Cardiac muscle cell (in vitro differentiated cells and primary cell): ENCODE measurements at regions not wholly inside any gene's neighbourhood (a gene's known extent, or its start where the extent isn't known, plus 50 kb on each side); places are given as distances from the start of the nearest gene placed in this dataset.

Experiments used
- DNase-seq, 2 donors: peaks; one replicate each; pipeline versions ENCODE4 v3.0.0 to v3.0.0-alpha.2; 2010 to 2017; ENCODE audit warnings: low read depth in 1 of 2, low spot score in 1 of 2
- H3K27ac ChIP-seq: fragments of 200-600 bp; sonication (generic); 2 replicates; pipeline ENCODE4 v1.5.1; 2016
- H3K27me3 ChIP-seq: fragments of 200-600 bp; sonication (generic); 2 replicates; pipeline ENCODE4 v1.6.0; 2016; ENCODE audit warnings: control low read depth
- H3K36me3 ChIP-seq: fragments of 200-600 bp; sonication (generic); 2 replicates; pipeline ENCODE4 v1.5.1; 2016; ENCODE audit warnings: control low read depth
- H3K4me1 ChIP-seq: fragments of 200-600 bp; sonication (generic); 2 replicates; pipeline ENCODE4 v1.8.1; 2017; ENCODE audit warnings: low read depth, mild to moderate bottlenecking, mixed run types
- H3K4me3 ChIP-seq: fragments of 200-600 bp; sonication (generic); 2 replicates; pipeline ENCODE4 v1.5.1; 2016; ENCODE audit warnings: mild to moderate bottlenecking
- H3K9me3 ChIP-seq: fragments of 200-600 bp; sonication (generic); 2 replicates; pipeline ENCODE4 v1.5.1; 2017; ENCODE audit warnings: low read depth, mild to moderate bottlenecking, control low read depth
- TF ChIP-seq, protein P1 (sequence below): IDR thresholded peaks from 2 replicates; pipeline ENCODE4 v1.5.1; 2012; ENCODE audit warnings: low read depth, mild to moderate bottlenecking, low read length

DNA sequence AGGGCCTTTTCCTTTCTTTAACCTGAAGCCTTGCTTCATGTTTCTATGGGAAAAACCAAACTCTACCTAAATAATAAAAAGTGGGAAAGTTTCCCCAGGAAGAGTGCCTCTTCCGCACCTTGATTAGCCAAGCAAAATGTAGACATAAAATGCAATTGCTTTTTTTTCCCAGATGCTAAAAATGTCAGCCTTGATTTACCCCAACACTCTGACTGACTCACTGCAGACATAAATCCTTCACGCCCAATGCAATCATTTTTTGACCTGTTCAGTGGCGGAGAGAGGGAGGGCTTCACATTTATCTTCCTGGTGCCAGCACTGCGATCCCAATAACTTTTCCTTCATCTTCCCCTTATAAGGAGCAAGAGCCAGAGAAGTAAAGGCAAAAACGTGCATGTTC, 261.5 kb downstream of the SEC16B start:
- Histone ChIP-seq H3K4me1 (no peaks in the 10 kb centered on the region), H3K9me3 (no peaks in the 10 kb centered on the region), H3K27ac (no peak overlapping the region), H3K4me3 (no peak overlapping the region), H3K36me3 (no peaks in the 10 kb centered on the region), H3K27me3 (peaks cover 5% of the 10 kb centered on the region)
- DNase-seq, result no peak
- TF ChIP-seq, protein P1, sequence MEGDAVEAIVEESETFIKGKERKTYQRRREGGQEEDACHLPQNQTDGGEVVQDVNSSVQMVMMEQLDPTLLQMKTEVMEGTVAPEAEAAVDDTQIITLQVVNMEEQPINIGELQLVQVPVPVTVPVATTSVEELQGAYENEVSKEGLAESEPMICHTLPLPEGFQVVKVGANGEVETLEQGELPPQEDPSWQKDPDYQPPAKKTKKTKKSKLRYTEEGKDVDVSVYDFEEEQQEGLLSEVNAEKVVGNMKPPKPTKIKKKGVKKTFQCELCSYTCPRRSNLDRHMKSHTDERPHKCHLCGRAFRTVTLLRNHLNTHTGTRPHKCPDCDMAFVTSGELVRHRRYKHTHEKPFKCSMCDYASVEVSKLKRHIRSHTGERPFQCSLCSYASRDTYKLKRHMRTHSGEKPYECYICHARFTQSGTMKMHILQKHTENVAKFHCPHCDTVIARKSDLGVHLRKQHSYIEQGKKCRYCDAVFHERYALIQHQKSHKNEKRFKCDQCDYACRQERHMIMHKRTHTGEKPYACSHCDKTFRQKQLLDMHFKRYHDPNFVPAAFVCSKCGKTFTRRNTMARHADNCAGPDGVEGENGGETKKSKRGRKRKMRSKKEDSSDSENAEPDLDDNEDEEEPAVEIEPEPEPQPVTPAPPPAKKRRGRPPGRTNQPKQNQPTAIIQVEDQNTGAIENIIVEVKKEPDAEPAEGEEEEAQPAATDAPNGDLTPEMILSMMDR, result no peak

DNA sequence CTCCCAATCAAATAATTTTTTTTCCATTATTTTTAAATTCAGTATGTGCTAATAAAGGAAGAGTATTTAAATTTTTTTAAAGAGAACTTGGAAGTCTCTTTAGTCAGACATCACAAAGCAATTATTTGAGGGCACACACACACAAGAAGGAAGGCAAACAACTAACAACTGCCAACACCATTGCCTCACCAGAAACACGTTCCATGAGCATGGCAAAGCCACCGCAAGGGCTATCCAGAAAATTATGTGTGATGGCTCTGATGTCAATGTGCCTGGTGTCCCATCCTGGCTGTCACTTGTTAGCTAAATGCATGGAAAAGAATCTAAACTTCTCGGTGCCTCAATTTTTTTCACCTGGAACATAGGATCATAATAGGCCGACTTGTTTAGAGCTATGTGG, 262.9 kb downstream of the SEC16B start:
- Histone ChIP-seq H3K4me3 (no peak overlapping the region), H3K4me1 (no peaks in the 10 kb centered on the region), H3K9me3 (no peaks in the 10 kb centered on the region), H3K27me3 (peaks cover 5% of the 10 kb centered on the region), H3K27ac (no peak overlapping the region), H3K36me3 (no peaks in the 10 kb centered on the region)
- TF ChIP-seq, protein P1, result no peak
- DNase-seq, result no peak

GRCh38 chr1:177705839-177706238, 264.0 kb downstream of the SEC16B start:
- Histone ChIP-seq H3K4me3 (no peak overlapping the region), H3K27me3 (peaks cover 2% of the 10 kb centered on the region), H3K36me3 (no peaks in the 10 kb centered on the region), H3K9me3 (no peaks in the 10 kb centered on the region), H3K27ac (no peak overlapping the region), H3K4me1 (no peaks in the 10 kb centered on the region)
- TF ChIP-seq, protein P1, result no peak
- no peak for DNase-seq

DNA sequence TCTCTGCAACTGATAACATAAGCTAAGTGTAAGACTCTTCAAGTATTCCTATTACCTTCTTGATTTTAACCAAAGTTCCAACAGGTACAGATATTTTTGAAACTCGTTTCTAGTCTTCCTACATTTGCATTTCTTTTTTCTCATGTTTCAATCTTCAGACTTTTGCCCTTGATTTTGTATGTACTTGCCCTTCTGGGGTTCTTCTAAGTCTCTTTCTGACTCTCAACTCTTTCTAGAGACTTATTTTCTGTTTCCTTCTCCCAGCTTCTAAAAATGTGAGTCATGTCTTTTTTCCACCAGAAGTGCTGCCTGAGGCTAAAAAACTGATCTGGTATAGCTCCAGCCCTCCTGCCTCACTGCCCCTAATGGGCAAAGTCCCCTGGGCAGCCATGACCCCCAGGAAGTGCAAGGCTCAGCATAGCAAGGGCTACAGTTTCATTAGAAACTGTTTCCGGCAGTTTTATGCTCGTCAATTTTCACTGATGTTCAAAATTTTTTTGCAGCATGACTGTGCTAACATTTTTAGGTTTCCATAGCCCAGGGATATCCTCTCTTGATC, 265.9 kb downstream of the SEC16B start:
- H3K27me3 ChIP-seq, result no peaks in the 10 kb centered on the region
- H3K36me3 ChIP-seq, result no peaks in the 10 kb centered on the region
- TF ChIP-seq, protein P1, result no peak
- no peaks in the 10 kb centered on the region for H3K9me3 ChIP-seq
- DNase-seq, result no peak
- H3K27ac ChIP-seq, result no peak overlapping the region
- no peak overlapping the region for H3K4me3 ChIP-seq
- no peaks in the 10 kb centered on the region for H3K4me1 ChIP-seq

- H3K36me3 ChIP-seq, result no peaks in the 10 kb centered on the region
- TF ChIP-seq, protein P1, result no peak
- H3K9me3 ChIP-seq, result no peaks in the 10 kb centered on the region
- H3K4me1 ChIP-seq, result no peaks in the 10 kb centered on the region
- no peak for DNase-seq
- no peak overlapping the region for H3K27ac ChIP-seq
- no peaks in the 10 kb centered on the region for H3K27me3 ChIP-seq
- H3K4me3 ChIP-seq, result no peak overlapping the region
These were observed 268.1 kb downstream of the SEC16B start for GRCh38 chr1:177701654-177702353.
